HEK293 (cell line): ENCODE measurements at regions not wholly inside any gene's neighbourhood (a gene's known extent, or its start where the extent isn't known, plus 50 kb on each side); places are given as distances from the start of the nearest gene placed in this dataset.

Experiments
- CTCF ChIA-PET: fragments of 350-600 bp; formaldehyde crosslinking; extraction: SDS; loops from one replicate; lab custom pipeline; 2021; ENCODE audit warnings: antibody characterized with exemption; lab: Yijun Ruan, JAX
- POLR2A ChIA-PET: fragments of 300-600 bp; formaldehyde crosslinking; extraction: SDS; loops from one replicate; lab custom pipeline; 2020; ENCODE audit warnings: antibody characterized with exemption, inconsistent platforms; lab: Yijun Ruan, JAX
- H3K27ac ChIP-seq: fragments of 200-500 bp; sonication (Bioruptor generic); 2 replicates; pipeline ENCODE4 v1.5.1; 2014; ENCODE audit warnings: low read depth, low read length, control low read depth, inconsistent platforms; ENCODE audit errors: extremely low read depth
- H3K36me3 ChIP-seq, 2 experiments: fragments of 200-500 bp in 1 of 2; sonication (Bioruptor generic) in 1 of 2; 1 replicate in 1 of 2; 2 replicates in 1 of 2; pipeline ENCODE4 v1.5.1; 2014 to 2017; ENCODE audit warnings: inconsistent platforms in 2 of 2, low read length in 2 of 2; ENCODE audit not compliant: control insufficient read depth in 2 of 2, insufficient read depth in 1 of 2
- H3K4me1 ChIP-seq: fragments of 200-500 bp; sonication (Bioruptor generic); 2 replicates; pipeline ENCODE4 v1.5.1; 2014; ENCODE audit warnings: mild to moderate bottlenecking, low read length, inconsistent platforms; ENCODE audit not compliant: control insufficient read depth, insufficient read depth
- H3K4me3 ChIP-seq: 2 replicates; pipeline ENCODE4 v1.5.1; 2011; ENCODE audit warnings: low read depth, mild to moderate bottlenecking, control low read depth, low read length, moderate library complexity
- H3K9me3 ChIP-seq: fragments of 200-500 bp; sonication (Bioruptor generic); 2 replicates; pipeline ENCODE4 v1.5.1; 2014; ENCODE audit warnings: low read depth, low read length, inconsistent platforms; ENCODE audit not compliant: control insufficient read depth, insufficient read depth
- GLIS2 ChIP-seq: fragments of 450-650 bp; formaldehyde crosslinking; IDR thresholded peaks from 2 replicates; pipeline ENCODE4 v1.5.1; 2016; ENCODE audit warnings: missing biosample characterization, missing genetic modification characterization
- HOXA7 ChIP-seq: sonication (generic); formaldehyde crosslinking; IDR thresholded peaks from 2 replicates; pipeline ENCODE4 v1.8.1; 2022; ENCODE audit warnings: missing genetic modification reagents, borderline replicate concordance
- KLF9 ChIP-seq: fragments of 450-650 bp; formaldehyde crosslinking; IDR thresholded peaks from 2 replicates; pipeline ENCODE4 v1.5.1; 2016; ENCODE audit warnings: missing biosample characterization, missing genetic modification characterization, low read depth
- MYNN ChIP-seq: fragments of 450-650 bp; formaldehyde crosslinking; IDR thresholded peaks from 2 replicates; pipeline ENCODE4 v1.5.1; 2016; ENCODE audit warnings: missing biosample characterization, missing genetic modification characterization, borderline replicate concordance
- OSR2 ChIP-seq: fragments of 450-650 bp; formaldehyde crosslinking; IDR thresholded peaks from 2 replicates; pipeline ENCODE4 v1.5.1; 2016; ENCODE audit warnings: missing biosample characterization, missing genetic modification characterization
- PRDM1 ChIP-seq: fragments of 450-650 bp; formaldehyde crosslinking; IDR thresholded peaks from 2 replicates; pipeline ENCODE4; 2016; ENCODE audit warnings: missing biosample characterization, missing genetic modification characterization
- ZBTB11 ChIP-seq: fragments of 450-650 bp; formaldehyde crosslinking; conservative IDR thresholded peaks from 2 replicates; pipeline ENCODE4 v1.5.1; 2016; ENCODE audit warnings: low read depth, missing biosample characterization, missing genetic modification characterization
- ZNF132 ChIP-seq: fragments of 450-650 bp; formaldehyde crosslinking; IDR thresholded peaks from 2 replicates; pipeline ENCODE4 v1.5.1; 2017; ENCODE audit warnings: missing biosample characterization, missing genetic modification characterization, borderline replicate concordance
- ZNF157 ChIP-seq: fragments of 450-650 bp; formaldehyde crosslinking; IDR thresholded peaks from 2 replicates; pipeline ENCODE4 v1.5.1; 2016; ENCODE audit warnings: missing biosample characterization, missing genetic modification characterization
- ZNF16 ChIP-seq: fragments of 450-650 bp; formaldehyde crosslinking; IDR thresholded peaks from 2 replicates; pipeline ENCODE4 v1.5.1; 2016; ENCODE audit warnings: low read depth, missing biosample characterization, missing genetic modification characterization
- ZNF280D ChIP-seq: fragments of 450-650 bp; formaldehyde crosslinking; IDR thresholded peaks from 2 replicates; pipeline ENCODE4 v1.5.1; 2016; ENCODE audit warnings: missing biosample characterization, missing genetic modification characterization
- ZNF354C ChIP-seq: fragments of 450-650 bp; formaldehyde crosslinking; IDR thresholded peaks from 2 replicates; pipeline ENCODE4 v1.5.1; 2016; ENCODE audit warnings: missing biosample characterization, missing genetic modification characterization, low read depth, borderline replicate concordance
- ZNF391 ChIP-seq: fragments of 450-650 bp; formaldehyde crosslinking; IDR thresholded peaks from 2 replicates; pipeline ENCODE4 v1.5.1; 2016; ENCODE audit warnings: low read depth, missing biosample characterization, missing genetic modification characterization, borderline replicate concordance
- ZNF548 ChIP-seq: fragments of 450-650 bp; formaldehyde crosslinking; IDR thresholded peaks from 2 replicates; pipeline ENCODE4 v1.5.1; 2016; ENCODE audit warnings: missing biosample characterization, missing genetic modification characterization
- ZNF571 ChIP-seq: fragments of 450-650 bp; formaldehyde crosslinking; IDR thresholded peaks from 2 replicates; pipeline ENCODE4 v1.5.0; 2017; ENCODE audit warnings: missing biosample characterization, missing genetic modification characterization
- ZNF677 ChIP-seq: fragments of 450-650 bp; IDR thresholded peaks from 2 replicates; pipeline ENCODE4 v1.5.0; 2018; ENCODE audit warnings: missing biosample characterization, mild to moderate bottlenecking, missing genetic modification characterization, moderate library complexity
- ZNF707 ChIP-seq: fragments of 450-650 bp; formaldehyde crosslinking; IDR thresholded peaks from 2 replicates; pipeline ENCODE4 v1.5.1; 2016; ENCODE audit warnings: missing biosample characterization, missing genetic modification characterization
- ZNF747 ChIP-seq: fragments of 450-650 bp; formaldehyde crosslinking; IDR thresholded peaks from 2 replicates; pipeline ENCODE4 v1.5.1; 2016; ENCODE audit warnings: missing biosample characterization, missing genetic modification characterization

- TF ChIP-seq ZNF571 (no peak), ZNF677 (tag by site-specific recombination) (no peak), ZNF548 (tag by site-specific recombination) (no peak), ZNF132 (tag by site-specific recombination) (no peak), GLIS2 (tag by site-specific recombination) (no peak), ZNF157 (no peak), PRDM1 (no peak), ZBTB11 (tag by site-specific recombination) (no peak), ZNF707 (tag by site-specific recombination) (no peak)
These were observed 93.0 kb upstream of the DKK2 start (continued) for GRCh38 chr4:107129076-107129475.

GRCh38 chr4:107128116-107128515 is 92.0 kb upstream of the DKK2 start:
- no peaks in the 10 kb centered on the region for H3K9me3 ChIP-seq
- H3K36me3 ChIP-seq, result no peaks in the 10 kb centered on the region
- TF ChIP-seq ZNF354C (tag by site-specific recombination), result no peak
- no peak for TF ChIP-seq ZNF747 (tag by site-specific recombination)
- no peak for TF ChIP-seq MYNN (tag by site-specific recombination)
- no peak for TF ChIP-seq OSR2 (tag by site-specific recombination)
- no peak overlapping the region for H3K27ac ChIP-seq
- H3K4me1 ChIP-seq, result no peaks in the 10 kb centered on the region
- POLR2A ChIA-PET, result no interaction called here
- CTCF ChIA-PET, result interaction anchor here (0.7 kb wide), 1 partner anchor 25 kb away, joined by 3 read pairs; no protein-coding TSS in a partner anchor
- H3K4me3 ChIP-seq, result no peak overlapping the region

GRCh38 chr4:107125496-107125895 is 89.4 kb upstream of the DKK2 start:
- Histone ChIP-seq H3K4me3 (no peak overlapping the region), H3K9me3 (no peaks in the 10 kb centered on the region), H3K4me1 (no peaks in the 10 kb centered on the region), H3K36me3 (no peaks in the 10 kb centered on the region), H3K27ac (no peak overlapping the region)
- POLR2A ChIA-PET, result no interaction called here
- CTCF ChIA-PET, result no interaction called here
- TF ChIP-seq HOXA7 (no peak), ZNF280D (tag by site-specific recombination) (no peak), ZNF16 (tag by site-specific recombination) (no peak), KLF9 (tag by site-specific recombination) (no peak), ZNF391 (tag by site-specific recombination) (no peak)
